NT2/D1 (cell line): ENCODE measurements at regions not wholly inside any gene's neighbourhood (a gene's known extent, or its start where the extent isn't known, plus 50 kb on each side); places are given as distances from the start of the nearest gene placed in this dataset.

Source experiments
- SUZ12 ChIP-seq: IDR thresholded peaks from 2 replicates; pipeline ENCODE4 v1.6.1; 2011; ENCODE audit not compliant: insufficient read length, insufficient read depth; ENCODE audit errors: extremely low read depth
- ZNF274 ChIP-seq: IDR thresholded peaks from 2 replicates; pipeline ENCODE4 v1.6.1; 2011; ENCODE audit warnings: mild to moderate bottlenecking, low read depth, low read length

DNA sequence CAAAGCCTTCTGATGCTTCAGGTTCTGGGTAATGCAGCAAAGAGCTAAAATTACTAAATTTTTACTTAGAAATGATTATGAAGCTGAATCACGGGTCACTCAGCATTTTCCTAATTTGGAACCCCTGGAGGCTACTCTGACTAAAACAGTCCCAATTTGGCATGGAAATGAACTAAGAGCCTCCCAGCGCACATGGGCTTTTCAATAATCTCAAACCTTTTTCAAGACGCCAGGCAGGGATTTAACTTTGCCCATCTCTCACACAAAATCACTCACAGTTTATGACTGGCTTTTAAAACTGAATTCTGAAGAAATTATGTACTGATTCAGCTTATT, 68.3 kb downstream of the LLPH start:
- no peak for TF ChIP-seq SUZ12
- no peak for TF ChIP-seq ZNF274
